ENCODE measurements at regions not wholly inside any gene's neighbourhood (a gene's known extent, or its start where the extent isn't known, plus 50 kb on each side); places are given as distances from the start of the nearest gene placed in this dataset.
"Not testable (repeated sequence)": the region's sequence is repeated elsewhere in the genome, so short reads cannot be mapped to it uniquely, and the experiment has no call there.

DNA sequence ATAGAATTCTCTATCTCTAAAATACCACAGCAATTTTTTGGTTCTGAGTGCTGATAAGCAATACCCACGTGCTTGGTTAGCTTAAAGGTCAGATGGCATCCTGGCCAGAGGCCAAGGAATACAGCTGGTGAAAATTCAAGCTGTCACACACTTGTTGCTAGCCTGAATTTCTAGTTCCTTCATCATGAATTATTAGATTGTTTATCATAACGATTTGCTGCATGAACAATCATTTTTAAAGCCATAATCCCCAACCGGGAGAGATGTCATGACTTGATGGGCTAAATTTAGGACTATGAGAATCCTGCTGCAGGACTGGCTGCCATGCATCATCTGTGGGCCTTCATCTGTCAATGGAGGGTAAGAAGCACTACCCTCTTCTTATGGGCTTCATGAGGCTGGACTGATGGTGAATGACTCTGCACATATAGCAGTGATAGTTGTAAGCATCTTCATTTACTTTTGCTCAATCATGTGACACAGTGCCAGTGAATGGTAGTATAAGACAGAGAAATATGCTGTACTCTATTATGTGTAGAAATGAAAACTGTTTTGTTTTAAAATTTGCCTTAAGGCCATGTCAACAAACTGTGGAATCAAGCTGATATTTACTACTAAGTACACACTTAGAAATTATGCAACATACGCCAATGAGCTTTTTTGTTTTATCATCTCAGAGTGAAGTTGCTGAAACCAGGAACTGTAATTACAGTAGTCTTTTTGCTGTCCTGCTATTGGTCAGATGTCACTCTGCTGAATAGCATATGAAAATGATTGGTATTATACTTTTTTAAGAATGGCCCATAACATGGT is 80.5 kb upstream of the RALGPS2 start:
- DNase-seq, result no peak

DNA sequence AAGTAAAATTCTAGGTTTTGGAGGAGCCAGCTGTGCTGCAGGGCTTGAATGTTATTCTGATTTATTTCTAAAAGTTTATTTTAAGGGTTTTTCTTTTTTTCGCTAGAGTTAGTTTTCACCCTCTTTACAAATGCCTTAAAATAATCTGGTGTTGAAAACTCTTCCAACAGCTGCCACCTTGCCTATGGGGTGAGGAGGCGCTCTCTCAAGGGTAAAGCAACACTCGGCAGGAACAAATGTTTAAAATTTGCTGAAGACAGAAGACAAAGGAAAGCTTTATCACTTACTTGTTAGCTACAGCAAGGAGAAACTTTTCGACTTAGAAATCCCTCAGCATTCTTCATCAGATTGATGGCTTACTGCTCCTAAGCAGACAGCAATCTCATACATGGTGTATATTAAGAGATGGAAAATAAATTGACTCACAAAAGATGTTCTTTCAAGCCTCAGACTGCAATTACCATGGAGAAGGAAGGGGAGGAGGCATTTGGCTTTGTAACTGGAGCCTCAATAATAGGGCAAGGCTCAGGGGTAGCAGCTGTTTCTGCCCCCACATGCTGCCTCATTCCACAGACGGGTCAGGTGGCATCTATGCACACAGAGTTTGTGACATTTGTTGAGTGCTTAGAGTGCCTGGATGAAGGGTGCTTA is 79.8 kb upstream of the RALGPS2 start:
- no peak for DNase-seq

DNA sequence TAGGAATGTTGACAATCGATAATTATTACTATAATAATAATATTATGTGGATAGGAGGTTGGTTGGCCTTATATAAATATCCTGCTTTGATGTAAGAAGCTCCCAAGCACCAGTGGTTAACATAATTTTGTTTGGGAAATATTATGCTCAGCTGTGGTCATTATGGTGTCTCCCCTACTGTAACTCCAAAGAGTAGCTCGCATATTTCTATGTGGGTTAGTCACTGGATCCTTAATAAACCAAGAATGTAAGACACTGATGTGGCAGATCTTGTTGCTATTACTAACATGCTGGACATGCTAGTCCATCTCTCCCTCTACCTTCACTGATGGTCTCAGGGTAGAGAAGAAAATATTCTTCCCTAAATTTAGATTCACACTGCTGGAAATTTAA is 79.2 kb upstream of the RALGPS2 start:
- no peak for DNase-seq

DNA sequence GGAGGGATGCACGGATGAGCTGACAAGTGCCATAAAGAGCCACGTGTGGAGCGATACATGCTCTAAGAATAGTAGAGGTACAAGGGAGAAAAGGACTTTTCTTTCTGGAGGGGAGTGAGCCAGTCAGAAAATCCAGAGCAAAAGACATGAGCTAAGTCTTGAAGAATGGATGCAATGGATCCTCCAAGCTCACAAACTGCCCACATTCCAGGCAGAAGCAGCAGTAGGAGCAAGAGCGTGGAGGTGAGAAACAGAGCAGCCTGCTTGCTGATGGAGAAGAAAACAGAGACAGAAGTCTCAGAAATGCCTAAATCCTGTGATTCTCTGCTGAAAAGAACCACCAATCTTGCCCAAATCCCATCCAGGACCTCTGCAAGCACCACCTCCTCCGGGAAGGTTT is 78.2 kb upstream of the RALGPS2 start:
- no peak for DNase-seq

DNA sequence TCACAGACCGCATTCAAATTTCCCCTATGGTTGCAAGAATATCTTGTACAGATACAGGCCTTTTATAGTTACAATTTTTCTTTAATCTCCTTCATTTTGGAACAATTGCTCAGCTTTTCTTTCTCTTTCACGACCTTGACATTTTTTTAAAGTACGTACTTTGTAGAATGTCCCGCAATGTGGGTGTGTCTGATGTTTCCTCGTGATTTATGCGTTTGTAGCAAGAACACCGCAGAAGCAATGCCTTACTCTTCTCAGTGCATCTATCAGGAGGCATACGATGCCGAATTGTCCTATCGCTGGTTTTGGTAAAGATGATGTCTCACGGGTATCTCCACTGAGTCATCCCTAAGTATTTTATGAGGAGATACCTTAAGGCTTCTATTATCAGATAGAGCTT is 76.9 kb upstream of the RALGPS2 start:
- DNase-seq, result no peak

DNA sequence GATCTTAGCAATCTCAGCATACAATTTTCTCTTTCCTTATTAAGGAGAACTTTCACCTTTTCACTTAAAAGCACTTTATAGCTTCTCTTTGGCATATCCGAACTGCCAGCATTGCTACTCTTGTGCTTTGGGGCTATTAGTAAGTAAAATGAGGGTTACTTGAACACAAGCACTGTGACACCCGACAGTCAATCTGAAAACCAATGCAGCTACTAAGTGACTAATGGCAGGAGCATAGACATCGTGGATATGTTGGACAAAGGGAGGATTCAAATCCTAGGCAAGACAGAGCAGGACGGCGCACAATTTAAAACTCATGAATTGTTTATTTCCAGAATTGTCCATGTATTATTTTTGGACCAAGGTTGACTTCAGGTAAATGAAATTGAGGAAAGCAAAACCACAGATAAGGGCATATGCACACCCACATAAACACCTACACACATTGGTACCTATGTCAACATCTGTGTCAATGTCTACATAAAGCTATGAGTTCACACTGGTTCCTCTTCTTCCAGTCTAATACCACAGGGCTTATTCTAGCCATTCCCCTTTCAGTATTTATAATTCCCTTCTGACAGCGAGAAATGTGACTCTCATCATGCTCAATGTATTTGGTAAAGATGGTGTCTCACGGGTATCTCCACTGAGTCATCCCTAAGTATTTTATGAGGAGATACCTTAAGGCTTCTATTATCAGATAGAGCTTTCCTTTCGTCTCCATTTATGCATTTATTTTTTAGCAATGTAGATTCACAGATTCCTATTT is 75.3 kb upstream of the RALGPS2 start:
- no peak for DNase-seq

DNA sequence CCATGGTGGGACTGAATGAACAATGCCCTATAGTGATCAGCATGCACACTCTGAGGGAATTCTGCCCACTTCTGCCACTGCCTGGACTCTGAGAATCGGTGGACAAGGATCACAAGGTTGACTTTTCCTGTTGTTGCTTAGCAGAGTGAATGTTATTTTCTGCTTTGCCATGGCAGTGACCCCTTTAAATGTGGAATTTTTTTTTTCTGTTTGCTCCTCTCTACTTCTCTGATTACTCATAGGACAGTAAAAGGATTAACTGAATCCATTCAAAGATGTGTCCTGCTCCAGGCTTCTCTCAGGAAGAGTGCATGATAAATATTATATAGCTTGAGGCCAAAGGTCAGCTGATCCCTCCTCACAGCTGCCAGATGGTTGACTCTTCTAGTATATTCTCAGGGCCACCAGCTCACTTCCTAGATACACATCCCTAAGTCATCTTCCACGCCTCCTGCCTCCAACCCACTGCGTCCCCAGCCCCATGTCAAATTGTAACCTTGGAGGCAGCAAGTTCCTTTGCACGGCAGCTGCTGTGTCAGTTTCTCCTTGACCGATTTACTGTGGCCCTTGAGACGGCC is 74.0 kb upstream of the RALGPS2 start:
- no peak for DNase-seq

DNA sequence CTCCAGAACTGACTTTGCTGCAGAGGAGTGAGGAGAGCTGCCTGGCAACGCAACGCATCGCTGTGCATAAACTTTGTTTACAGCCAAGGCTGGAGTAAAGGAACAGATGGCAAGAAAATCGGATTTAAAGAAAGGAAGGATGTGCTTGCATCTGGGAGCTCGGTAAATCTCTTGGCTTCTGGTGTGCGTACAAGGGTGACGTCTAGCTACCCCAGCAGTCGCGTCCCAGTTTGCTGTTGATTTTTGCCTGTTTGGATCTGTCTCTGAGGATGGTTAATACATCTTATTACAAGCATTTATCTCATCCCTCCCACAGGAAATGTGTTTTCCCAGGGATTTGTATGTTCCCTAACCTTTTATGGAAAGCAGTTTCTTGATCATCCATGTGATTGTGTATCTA is 73.3 kb upstream of the RALGPS2 start:
- no peak for DNase-seq

DNA sequence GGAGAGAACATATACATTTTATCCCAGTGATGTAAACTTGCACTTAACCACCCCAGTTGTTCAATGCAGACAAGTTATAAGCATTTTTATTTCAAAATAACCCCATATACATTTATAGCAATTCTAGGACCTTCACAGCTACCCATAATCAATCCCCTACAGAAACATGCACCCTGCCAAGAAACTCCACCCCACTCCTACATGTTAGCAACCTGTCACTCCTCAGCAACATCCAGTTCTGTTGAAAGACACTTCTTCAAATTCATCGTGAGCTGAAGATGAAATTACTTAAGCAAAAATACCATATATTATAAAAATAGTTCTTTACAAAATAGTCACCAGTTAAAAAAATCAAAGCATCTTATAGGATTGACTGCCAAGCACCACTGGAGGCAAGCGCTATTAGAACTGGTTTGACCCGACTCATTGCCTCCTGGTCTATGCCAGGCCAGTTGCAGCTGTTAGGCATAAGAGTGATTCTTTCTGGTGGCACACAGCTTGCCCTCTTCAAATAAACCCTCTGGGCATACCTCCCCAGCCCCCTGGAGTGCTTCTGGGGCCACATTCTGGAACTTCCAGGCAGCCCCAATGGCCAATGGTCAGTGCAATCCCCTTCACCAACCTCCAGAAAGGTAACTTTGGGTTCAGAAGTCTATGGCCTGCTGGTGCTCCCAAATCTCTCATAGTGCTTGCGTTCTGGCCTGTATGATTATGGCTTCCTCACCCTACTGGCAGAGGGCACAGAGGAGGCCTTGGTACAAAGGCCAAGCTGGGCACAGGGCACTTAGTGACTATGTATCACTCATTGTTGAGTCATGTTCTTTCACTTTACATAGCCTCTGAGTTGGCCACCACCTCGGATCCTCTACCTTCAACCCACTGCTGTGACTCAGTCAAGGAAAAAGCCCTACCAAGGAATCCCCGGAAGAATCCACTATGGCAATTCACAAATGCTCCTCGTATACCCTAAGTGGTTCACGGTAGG is 72.2 kb upstream of the RALGPS2 start:
- no peak for DNase-seq

DNA sequence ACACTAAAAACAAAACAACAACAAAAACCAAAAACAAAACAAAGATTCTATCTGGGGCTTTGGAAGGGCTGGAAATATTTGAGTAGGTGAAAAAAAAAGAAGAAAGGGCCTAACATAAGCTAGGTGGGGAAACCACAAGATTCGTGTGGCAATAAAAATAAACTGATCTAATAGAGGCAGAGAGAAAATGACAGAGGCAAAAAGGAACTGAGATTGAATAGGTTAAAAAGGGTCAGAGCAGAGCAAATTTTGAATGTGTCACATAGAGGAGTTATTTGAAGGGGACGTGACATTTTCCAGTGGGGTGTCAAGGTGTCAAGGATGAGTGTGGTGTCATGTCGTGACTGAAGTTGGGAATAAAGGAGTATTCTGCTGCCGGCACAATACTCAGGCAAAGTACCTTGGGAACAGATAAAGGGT is 65.2 kb upstream of the RALGPS2 start:
- DNase-seq, result no peak

DNA sequence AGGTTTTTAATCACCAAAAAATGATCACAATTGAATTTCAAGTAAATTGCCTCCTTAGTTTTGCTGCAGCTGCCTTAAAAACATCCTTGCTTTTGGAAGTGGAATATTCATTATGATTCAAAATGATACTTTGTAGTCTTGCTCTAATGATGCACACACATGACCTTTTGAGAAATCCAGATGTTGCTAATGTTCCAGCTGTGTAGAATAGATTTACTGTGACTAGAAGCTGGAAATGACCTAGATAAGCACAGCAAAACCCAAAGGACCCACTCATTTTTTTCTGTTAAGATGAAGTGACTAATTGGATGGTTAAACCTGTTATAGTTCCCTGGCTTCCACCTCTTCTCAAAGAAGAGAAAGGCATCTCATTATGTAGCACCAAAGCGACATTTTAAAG is 64.6 kb upstream of the RALGPS2 start:
- DNase-seq, result no peak

DNA sequence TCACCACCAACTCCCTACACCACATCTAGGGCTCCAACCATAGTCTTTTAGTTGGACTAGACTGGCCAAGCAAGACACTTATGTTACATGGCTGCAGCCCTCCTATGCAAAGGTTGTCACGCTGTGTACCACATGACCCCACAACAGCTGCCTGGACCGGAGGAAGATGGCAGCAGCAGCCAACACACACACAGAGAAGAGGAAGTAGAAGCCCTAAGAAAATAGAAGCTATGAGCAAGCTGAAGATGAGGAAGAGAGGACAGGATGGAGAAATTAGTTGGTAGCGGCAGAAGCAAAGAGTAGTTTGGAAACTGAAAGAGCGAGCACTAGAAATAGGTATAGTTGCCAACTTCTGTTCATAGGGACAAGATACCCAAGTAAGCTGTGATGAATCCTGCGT is 60.8 kb upstream of the RALGPS2 start:
- DNase-seq, result no peak

DNA sequence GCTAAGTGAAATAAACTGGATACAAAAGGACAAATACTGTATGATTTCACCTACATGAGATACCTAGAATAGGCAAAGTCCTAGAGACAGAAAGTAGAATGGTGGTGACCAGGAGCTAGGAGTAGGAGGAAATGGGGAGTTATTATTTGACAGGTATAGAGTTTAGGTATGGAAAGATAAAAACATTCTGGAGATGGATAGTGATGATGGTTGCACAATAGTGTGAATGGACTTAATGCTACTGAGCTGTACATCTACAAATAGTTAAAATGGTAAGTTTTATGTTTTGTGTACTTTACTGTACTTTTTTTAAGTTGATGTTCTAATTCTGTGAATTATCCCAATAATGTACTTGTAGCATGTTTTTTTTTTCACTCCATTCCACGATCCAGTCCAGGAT is 59.5 kb upstream of the RALGPS2 start:
- DNase-seq, result no peak

DNA sequence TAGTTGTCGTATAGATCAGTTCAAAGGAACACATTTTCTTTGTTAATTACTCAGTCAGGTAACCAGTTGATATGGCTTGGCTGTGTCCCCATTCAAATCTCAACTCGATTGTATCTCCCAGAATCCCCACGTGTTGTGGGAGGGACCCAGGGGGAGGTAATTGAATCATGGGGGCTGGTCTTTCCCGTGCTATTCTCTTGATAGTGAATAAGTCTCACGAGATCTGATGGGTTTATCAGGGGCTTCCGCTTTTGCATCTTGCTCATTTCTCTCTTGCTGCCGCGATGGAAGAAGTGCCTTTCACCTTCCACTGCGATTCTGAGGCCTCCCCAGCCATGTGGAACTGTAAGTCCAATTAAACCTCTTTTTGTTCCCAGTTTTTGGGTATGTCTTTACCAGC is 58.2 kb upstream of the RALGPS2 start:
- DNase-seq, result not testable (repeated sequence)

DNA sequence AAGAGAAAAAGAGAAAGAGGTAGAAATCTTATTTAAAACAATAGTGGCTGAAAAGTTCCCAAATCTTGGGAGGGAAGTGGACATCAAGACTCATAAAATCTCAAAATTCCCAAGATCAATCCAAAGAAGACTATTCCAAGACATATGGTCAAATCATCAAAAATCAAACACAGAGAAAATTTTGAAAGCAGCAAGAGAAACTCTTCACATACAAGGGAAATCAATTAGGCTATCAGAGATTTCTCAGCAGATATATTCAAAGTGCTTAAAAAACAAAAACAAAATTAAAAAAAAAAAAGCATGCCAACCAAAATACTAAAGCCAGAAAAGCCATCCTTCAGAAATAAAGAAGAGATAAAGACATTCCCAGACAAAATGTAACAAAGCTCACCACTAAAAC is 52.6 kb upstream of the RALGPS2 start:
- DNase-seq, result no peak

DNA sequence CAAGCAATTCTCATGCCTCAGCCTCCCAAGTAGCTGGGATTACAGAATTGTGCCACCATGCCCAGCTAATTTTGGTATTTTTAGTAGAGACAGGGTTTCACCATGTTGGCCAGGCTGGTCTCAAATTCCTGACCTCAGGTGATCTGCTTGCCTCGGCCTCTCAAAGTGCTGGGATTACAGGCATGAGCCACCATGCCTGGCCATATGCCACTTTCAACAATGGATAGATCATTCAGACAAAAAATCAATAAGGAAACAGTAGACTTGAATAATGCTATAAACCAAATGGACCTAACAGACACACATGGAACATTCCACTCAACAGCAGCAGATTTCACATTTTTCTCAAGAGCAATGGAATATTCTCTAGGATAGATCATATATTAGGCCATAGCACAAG is 50.5 kb upstream of the RALGPS2 start:
- DNase-seq, result not testable (repeated sequence)

Data from NCI-H446 (cell line).